ENCODE measurements at regions not wholly inside any gene's neighbourhood (a gene's known extent, or its start where the extent isn't known, plus 50 kb on each side); places are given as distances from the start of the nearest gene placed in this dataset.

- Histone ChIP-seq H3K4me1 (ENCODE audit: control insufficient read depth, insufficient read depth, low read length) (no peaks in the 10 kb centered on the region), H3K36me3 (ENCODE audit: control insufficient read depth, insufficient read depth, low read length) (no peaks in the 10 kb centered on the region), H3K27me3 (ENCODE audit: control insufficient read depth, insufficient read depth, low read length) (no peaks in the 10 kb centered on the region; the same call in 1 of the 2 replicates), H3K4me3 (ENCODE audit: low read depth in 2 of 2, low read length in 2 of 2) (no peak overlapping the region), H3K9me3 (ENCODE audit: control insufficient read depth, insufficient read depth, low read depth, low read length) (no peaks in the 10 kb centered on the region), H3K27ac (ENCODE audit: low read length) (no peak overlapping the region)
- TF ChIP-seq POLR2AphosphoS5 (IDR thresholded peaks at IDR 0.05; ENCODE audit: low read depth, low read length) (no peak), SIN3A (IDR thresholded peaks at IDR 0.05; ENCODE audit: borderline replicate concordance, insufficient read depth, low read depth, low read length) (no peak), TCF7L2 (IDR thresholded peaks at IDR 0.05; ENCODE audit: low read depth, low read length) (no peak)
- TF ChIP-seq, protein P1, sequence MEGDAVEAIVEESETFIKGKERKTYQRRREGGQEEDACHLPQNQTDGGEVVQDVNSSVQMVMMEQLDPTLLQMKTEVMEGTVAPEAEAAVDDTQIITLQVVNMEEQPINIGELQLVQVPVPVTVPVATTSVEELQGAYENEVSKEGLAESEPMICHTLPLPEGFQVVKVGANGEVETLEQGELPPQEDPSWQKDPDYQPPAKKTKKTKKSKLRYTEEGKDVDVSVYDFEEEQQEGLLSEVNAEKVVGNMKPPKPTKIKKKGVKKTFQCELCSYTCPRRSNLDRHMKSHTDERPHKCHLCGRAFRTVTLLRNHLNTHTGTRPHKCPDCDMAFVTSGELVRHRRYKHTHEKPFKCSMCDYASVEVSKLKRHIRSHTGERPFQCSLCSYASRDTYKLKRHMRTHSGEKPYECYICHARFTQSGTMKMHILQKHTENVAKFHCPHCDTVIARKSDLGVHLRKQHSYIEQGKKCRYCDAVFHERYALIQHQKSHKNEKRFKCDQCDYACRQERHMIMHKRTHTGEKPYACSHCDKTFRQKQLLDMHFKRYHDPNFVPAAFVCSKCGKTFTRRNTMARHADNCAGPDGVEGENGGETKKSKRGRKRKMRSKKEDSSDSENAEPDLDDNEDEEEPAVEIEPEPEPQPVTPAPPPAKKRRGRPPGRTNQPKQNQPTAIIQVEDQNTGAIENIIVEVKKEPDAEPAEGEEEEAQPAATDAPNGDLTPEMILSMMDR (IDR thresholded peaks at IDR 0.05) = no peak
- TF ChIP-seq, protein P2, sequence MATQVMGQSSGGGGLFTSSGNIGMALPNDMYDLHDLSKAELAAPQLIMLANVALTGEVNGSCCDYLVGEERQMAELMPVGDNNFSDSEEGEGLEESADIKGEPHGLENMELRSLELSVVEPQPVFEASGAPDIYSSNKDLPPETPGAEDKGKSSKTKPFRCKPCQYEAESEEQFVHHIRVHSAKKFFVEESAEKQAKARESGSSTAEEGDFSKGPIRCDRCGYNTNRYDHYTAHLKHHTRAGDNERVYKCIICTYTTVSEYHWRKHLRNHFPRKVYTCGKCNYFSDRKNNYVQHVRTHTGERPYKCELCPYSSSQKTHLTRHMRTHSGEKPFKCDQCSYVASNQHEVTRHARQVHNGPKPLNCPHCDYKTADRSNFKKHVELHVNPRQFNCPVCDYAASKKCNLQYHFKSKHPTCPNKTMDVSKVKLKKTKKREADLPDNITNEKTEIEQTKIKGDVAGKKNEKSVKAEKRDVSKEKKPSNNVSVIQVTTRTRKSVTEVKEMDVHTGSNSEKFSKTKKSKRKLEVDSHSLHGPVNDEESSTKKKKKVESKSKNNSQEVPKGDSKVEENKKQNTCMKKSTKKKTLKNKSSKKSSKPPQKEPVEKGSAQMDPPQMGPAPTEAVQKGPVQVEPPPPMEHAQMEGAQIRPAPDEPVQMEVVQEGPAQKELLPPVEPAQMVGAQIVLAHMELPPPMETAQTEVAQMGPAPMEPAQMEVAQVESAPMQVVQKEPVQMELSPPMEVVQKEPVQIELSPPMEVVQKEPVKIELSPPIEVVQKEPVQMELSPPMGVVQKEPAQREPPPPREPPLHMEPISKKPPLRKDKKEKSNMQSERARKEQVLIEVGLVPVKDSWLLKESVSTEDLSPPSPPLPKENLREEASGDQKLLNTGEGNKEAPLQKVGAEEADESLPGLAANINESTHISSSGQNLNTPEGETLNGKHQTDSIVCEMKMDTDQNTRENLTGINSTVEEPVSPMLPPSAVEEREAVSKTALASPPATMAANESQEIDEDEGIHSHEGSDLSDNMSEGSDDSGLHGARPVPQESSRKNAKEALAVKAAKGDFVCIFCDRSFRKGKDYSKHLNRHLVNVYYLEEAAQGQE (IDR thresholded peaks at IDR 0.05; ENCODE audit: insufficient read depth in 1 of 2, low read depth in 2 of 2, low read length in 1 of 2) = no peak
- DNase-seq (ENCODE audit: low read depth, low spot score) = no peak
- ChIA-PET CTCF (no interaction called here), POLR2A (no interaction called here)
- no peak for ATAC-seq
- in situ Hi-C loops (cut with HindIII; ENCODE audit: low pct_unique_long_range_greater_than_20kb, low sequenced_read_pairs) = no loop called here
- intact Hi-C loops (cut with micrococcal nuclease; ENCODE audit: unreplicated experiment) = no loop called here
- no TSS peak for BruUV-seq (replicated peaks)
Observed at GRCh38 chr1:4160181-4160580, 260.1 kb upstream of the C1orf174 start.

GRCh38 chr1:4161366-4162006 lies 261.4 kb upstream of the C1orf174 start:
- in situ Hi-C loops (cut with HindIII; ENCODE audit: low pct_unique_long_range_greater_than_20kb, low sequenced_read_pairs) = no loop called here
- Histone ChIP-seq H3K4me1 (ENCODE audit: control insufficient read depth, insufficient read depth, low read length) (no peaks in the 10 kb centered on the region), H3K9me3 (ENCODE audit: control insufficient read depth, insufficient read depth, low read depth, low read length) (no peaks in the 10 kb centered on the region), H3K4me3 (ENCODE audit: low read depth in 2 of 2, low read length in 2 of 2) (no peak overlapping the region), H3K27ac (ENCODE audit: low read length) (no peak overlapping the region), H3K27me3 (ENCODE audit: control insufficient read depth, insufficient read depth, low read length) (no peaks in the 10 kb centered on the region; the same call in 1 of the 2 replicates), H3K36me3 (ENCODE audit: control insufficient read depth, insufficient read depth, low read length) (no peaks in the 10 kb centered on the region)
- CTCF ChIA-PET = no interaction called here
- intact Hi-C loops (cut with micrococcal nuclease; ENCODE audit: unreplicated experiment) = no loop called here
- TF ChIP-seq, protein P2 (IDR thresholded peaks at IDR 0.05; ENCODE audit: insufficient read depth in 1 of 2, low read depth in 2 of 2, low read length in 1 of 2) = no peak
- TF ChIP-seq, protein P1 (IDR thresholded peaks at IDR 0.05) = no peak
- TF ChIP-seq SIN3A (IDR thresholded peaks at IDR 0.05; ENCODE audit: borderline replicate concordance, insufficient read depth, low read depth, low read length) (no peak), TCF7L2 (IDR thresholded peaks at IDR 0.05; ENCODE audit: low read depth, low read length) (no peak), POLR2AphosphoS5 (IDR thresholded peaks at IDR 0.05; ENCODE audit: low read depth, low read length) (no peak)
- DNase-seq (ENCODE audit: low read depth, low spot score) (no peak), ATAC-seq (peak; percentile 64)
- no TSS peak for BruUV-seq (replicated peaks)
- POLR2A ChIA-PET = no interaction called here

Data from Panc1 (cell line).